HepG2 (cell line): ENCODE measurements at regions not wholly inside any gene's neighbourhood (a gene's known extent, or its start where the extent isn't known, plus 50 kb on each side); places are given as distances from the start of the nearest gene placed in this dataset.

Experiments used
- NFYC ChIP-seq: IDR thresholded peaks from 2 replicates; pipeline ENCODE4 v1.6.1; 2016; ENCODE audit warnings: missing genetic modification reagents, missing compliant biosample characterization
- POLR2AphosphoS2 ChIP-seq: IDR thresholded peaks from 2 replicates; pipeline ENCODE4 v1.6.1; 2011; ENCODE audit warnings: low read depth, low read length, improper control_type of control experiment
- SMARCC2 ChIP-seq: fragments of 450-650 bp; IDR thresholded peaks from 2 replicates; pipeline ENCODE4 v1.6.1; 2017; ENCODE audit warnings: antibody characterized with exemption, mild to moderate bottlenecking
- SNAI1 ChIP-seq: sonication (generic); formaldehyde crosslinking; IDR thresholded peaks from 2 replicates; pipeline ENCODE4 v1.5.0; 2020; ENCODE audit warnings: mild to moderate bottlenecking, missing genetic modification reagents, borderline replicate concordance
- TP53 ChIP-seq: sonication (generic); formaldehyde crosslinking; conservative IDR thresholded peaks from 2 replicates; pipeline ENCODE4 v1.4.0; 2020; ENCODE audit warnings: missing genetic modification reagents
- ZFP41 ChIP-seq: sonication (generic); formaldehyde crosslinking; IDR thresholded peaks from 2 replicates; pipeline ENCODE4 v1.4.0; 2020; ENCODE audit warnings: mild to moderate bottlenecking, missing genetic modification reagents, borderline replicate concordance
- ZNF12 ChIP-seq: sonication (generic); formaldehyde crosslinking; IDR thresholded peaks from 2 replicates; pipeline ENCODE4 v1.5.0; 2020; ENCODE audit warnings: missing genetic modification reagents
- ZNF207 ChIP-seq: fragments of 450-650 bp; IDR thresholded peaks from 2 replicates; pipeline ENCODE4 v1.6.1; 2016; ENCODE audit warnings: antibody characterized with exemption, borderline replicate concordance
- ZNF598 ChIP-seq: sonication (generic); formaldehyde crosslinking; IDR thresholded peaks from 2 replicates; pipeline ENCODE4 v1.5.1; 2020; ENCODE audit warnings: mild to moderate bottlenecking, missing genetic modification reagents, borderline replicate concordance
- TF ChIP-seq, protein P1 (sequence below): sonication (generic); formaldehyde crosslinking; IDR thresholded peaks from 2 replicates; pipeline ENCODE4 v1.5.0; 2020; ENCODE audit warnings: mild to moderate bottlenecking, missing genetic modification reagents, borderline replicate concordance
- TF ChIP-seq, protein P2 (sequence below): sonication (generic); formaldehyde crosslinking; IDR thresholded peaks from 2 replicates; pipeline ENCODE4 v1.5.1; 2020; ENCODE audit warnings: mild to moderate bottlenecking, missing genetic modification reagents, moderate library complexity
- TF ChIP-seq, protein P3 (sequence below): IDR thresholded peaks from 2 replicates; pipeline ENCODE4 v1.6.1; 2016; ENCODE audit warnings: missing biosample characterization, missing genetic modification reagents, low read depth

DNA sequence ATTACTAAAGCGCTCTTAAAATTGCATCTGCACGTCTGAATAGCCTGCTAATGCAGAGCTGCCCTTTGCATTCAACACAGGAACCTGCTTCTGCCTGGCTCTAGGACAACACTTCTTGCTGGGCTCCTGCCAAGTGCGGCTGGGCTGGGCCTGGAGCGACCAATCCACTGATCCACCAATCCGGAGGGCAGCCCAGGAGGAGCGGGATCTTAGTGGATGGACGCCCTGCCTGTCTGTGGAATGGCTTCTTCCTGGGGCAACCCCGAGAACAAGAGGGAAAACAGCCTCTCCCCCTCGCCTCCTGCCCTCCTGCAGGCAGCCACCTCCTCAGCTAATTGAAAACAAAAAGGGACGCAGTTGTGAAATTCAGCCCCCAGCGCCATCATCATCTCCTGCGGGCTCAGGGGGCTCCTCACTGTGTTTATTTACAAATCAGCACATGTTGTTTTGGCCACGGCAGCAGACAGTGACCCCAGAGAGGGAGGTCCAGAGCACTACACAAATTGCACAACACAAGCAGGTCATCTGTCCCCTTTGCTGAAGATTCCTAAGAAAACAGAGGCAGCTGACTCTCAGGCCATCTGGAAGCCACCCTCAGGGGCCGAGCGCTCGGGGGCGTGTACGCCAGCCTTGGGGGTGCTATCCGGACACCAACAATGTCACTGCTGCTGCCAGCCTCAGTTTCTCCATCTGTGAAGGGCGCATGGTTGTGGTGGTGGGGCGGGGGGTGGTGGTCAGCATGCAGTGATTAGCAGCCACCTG, 57.3 kb downstream of the GADD45G start (continued):
- TF ChIP-seq, protein P1, sequence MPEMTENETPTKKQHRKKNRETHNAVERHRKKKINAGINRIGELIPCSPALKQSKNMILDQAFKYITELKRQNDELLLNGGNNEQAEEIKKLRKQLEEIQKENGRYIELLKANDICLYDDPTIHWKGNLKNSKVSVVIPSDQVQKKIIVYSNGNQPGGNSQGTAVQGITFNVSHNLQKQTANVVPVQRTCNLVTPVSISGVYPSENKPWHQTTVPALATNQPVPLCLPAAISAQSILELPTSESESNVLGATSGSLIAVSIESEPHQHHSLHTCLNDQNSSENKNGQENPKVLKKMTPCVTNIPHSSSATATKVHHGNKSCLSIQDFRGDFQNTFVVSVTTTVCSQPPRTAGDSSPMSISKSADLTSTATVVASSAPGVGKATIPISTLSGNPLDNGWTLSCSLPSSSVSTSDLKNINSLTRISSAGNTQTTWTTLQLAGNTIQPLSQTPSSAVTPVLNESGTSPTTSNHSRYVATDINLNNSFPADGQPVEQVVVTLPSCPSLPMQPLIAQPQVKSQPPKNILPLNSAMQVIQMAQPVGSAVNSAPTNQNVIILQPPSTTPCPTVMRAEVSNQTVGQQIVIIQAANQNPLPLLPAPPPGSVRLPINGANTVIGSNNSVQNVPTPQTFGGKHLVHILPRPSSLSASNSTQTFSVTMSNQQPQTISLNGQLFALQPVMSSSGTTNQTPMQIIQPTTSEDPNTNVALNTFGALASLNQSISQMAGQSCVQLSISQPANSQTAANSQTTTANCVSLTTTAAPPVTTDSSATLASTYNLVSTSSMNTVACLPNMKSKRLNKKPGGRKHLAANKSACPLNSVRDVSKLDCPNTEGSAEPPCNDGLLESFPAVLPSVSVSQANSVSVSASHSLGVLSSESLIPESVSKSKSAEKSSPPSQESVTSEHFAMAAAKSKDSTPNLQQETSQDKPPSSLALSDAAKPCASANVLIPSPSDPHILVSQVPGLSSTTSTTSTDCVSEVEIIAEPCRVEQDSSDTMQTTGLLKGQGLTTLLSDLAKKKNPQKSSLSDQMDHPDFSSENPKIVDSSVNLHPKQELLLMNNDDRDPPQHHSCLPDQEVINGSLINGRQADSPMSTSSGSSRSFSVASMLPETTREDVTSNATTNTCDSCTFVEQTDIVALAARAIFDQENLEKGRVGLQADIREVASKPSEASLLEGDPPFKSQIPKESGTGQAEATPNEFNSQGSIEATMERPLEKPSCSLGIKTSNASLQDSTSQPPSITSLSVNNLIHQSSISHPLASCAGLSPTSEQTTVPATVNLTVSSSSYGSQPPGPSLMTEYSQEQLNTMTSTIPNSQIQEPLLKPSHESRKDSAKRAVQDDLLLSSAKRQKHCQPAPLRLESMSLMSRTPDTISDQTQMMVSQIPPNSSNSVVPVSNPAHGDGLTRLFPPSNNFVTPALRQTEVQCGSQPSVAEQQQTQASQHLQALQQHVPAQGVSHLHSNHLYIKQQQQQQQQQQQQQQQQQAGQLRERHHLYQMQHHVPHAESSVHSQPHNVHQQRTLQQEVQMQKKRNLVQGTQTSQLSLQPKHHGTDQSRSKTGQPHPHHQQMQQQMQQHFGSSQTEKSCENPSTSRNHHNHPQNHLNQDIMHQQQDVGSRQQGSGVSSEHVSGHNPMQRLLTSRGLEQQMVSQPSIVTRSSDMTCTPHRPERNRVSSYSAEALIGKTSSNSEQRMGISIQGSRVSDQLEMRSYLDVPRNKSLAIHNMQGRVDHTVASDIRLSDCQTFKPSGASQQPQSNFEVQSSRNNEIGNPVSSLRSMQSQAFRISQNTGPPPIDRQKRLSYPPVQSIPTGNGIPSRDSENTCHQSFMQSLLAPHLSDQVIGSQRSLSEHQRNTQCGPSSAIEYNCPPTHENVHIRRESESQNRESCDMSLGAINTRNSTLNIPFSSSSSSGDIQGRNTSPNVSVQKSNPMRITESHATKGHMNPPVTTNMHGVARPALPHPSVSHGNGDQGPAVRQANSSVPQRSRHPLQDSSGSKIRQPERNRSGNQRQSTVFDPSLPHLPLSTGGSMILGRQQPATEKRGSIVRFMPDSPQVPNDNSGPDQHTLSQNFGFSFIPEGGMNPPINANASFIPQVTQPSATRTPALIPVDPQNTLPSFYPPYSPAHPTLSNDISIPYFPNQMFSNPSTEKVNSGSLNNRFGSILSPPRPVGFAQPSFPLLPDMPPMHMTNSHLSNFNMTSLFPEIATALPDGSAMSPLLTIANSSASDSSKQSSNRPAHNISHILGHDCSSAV (CRISPR knock-in tag): no peak
- TF ChIP-seq ZFP41 (CRISPR knock-in tag) (no peak), ZNF12 (CRISPR knock-in tag) (0 out of 2 replicates have a peak, but pooled peaks have one; percentile 11), TP53 (CRISPR knock-in tag) (no peak), POLR2AphosphoS2 (no peak), SMARCC2 (no peak), SNAI1 (CRISPR knock-in tag) (no peak), ZNF598 (CRISPR knock-in tag) (0 out of 2 replicates have a peak, but pooled peaks have one; percentile 12), NFYC (CRISPR knock-in tag) (peak; percentile 89), ZNF207 (no peak)
- TF ChIP-seq, protein P2, sequence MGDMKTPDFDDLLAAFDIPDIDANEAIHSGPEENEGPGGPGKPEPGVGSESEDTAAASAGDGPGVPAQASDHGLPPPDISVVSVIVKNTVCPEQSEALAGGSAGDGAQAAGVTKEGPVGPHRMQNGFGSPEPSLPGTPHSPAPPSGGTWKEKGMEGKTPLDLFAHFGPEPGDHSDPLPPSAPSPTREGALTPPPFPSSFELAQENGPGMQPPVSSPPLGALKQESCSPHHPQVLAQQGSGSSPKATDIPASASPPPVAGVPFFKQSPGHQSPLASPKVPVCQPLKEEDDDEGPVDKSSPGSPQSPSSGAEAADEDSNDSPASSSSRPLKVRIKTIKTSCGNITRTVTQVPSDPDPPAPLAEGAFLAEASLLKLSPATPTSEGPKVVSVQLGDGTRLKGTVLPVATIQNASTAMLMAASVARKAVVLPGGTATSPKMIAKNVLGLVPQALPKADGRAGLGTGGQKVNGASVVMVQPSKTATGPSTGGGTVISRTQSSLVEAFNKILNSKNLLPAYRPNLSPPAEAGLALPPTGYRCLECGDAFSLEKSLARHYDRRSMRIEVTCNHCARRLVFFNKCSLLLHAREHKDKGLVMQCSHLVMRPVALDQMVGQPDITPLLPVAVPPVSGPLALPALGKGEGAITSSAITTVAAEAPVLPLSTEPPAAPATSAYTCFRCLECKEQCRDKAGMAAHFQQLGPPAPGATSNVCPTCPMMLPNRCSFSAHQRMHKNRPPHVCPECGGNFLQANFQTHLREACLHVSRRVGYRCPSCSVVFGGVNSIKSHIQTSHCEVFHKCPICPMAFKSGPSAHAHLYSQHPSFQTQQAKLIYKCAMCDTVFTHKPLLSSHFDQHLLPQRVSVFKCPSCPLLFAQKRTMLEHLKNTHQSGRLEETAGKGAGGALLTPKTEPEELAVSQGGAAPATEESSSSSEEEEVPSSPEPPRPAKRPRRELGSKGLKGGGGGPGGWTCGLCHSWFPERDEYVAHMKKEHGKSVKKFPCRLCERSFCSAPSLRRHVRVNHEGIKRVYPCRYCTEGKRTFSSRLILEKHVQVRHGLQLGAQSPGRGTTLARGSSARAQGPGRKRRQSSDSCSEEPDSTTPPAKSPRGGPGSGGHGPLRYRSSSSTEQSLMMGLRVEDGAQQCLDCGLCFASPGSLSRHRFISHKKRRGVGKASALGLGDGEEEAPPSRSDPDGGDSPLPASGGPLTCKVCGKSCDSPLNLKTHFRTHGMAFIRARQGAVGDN (CRISPR knock-in tag): peak; percentile 57
- TF ChIP-seq, protein P3, sequence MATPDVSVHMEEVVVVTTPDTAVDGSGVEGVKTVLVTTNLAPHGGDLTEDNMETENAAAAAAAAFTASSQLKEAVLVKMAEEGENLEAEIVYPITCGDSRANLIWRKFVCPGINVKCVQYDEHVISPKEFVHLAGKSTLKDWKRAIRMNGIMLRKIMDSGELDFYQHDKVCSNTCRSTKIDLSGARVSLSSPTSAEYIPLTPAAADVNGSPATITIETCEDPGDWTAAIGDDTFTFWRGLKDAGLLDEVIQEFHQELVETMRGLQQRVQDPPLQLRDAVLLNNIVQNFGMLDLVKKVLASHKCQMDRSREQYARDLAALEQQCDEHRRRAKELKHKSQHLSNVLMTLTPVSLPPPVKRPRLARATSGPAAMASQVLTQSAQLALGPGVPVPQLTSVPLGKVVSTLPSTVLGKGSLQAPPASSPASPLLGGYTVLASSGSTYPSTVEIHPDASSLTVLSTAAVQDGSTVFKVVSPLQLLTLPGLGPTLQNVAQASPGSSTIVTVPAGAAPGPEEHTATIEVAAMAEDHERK: no peak
